Glutamatergic neuron (in vitro differentiated cells): ENCODE measurements at regions not wholly inside any gene's neighbourhood (a gene's known extent, or its start where the extent isn't known, plus 50 kb on each side); places are given as distances from the start of the nearest gene placed in this dataset.

Source experiments
- DNase-seq: peaks from one replicate; pipeline ENCODE4 v3.0.0; 2022
- H3K27ac Mint-ChIP-seq: one replicate; pipeline ENCODE4 v1.8.0; 2020; ENCODE audit warnings: mild to moderate bottlenecking, mixed read lengths, inconsistent platforms; ENCODE audit not compliant: unreplicated experiment
- H3K27me3 Mint-ChIP-seq: one replicate; pipeline ENCODE4 v1.8.0; 2020; ENCODE audit warnings: mild to moderate bottlenecking, moderate library complexity, mixed read lengths, inconsistent platforms; ENCODE audit not compliant: unreplicated experiment
- H3K36me3 Mint-ChIP-seq: one replicate; pipeline ENCODE4 v1.8.0; 2020; ENCODE audit warnings: mild to moderate bottlenecking, mixed read lengths, inconsistent platforms; ENCODE audit not compliant: unreplicated experiment
- H3K4me1 Mint-ChIP-seq: one replicate; pipeline ENCODE4 v1.8.0; 2020; ENCODE audit warnings: mild to moderate bottlenecking, low read depth, mixed read lengths, inconsistent platforms; ENCODE audit not compliant: unreplicated experiment
- H3K4me3 Mint-ChIP-seq: one replicate; pipeline ENCODE4 v1.8.0; 2020; ENCODE audit warnings: mild to moderate bottlenecking, mixed read lengths, inconsistent platforms; ENCODE audit not compliant: unreplicated experiment
- H3K9me3 Mint-ChIP-seq: one replicate; pipeline ENCODE4 v1.8.0; 2020; ENCODE audit warnings: mild to moderate bottlenecking, moderate library complexity, mixed read lengths, inconsistent platforms; ENCODE audit not compliant: unreplicated experiment
- CTCF ChIP-seq: fragments of 200-600 bp; sonication (generic); IDR thresholded peaks from one replicate; pipeline ENCODE4 v1.5.0; 2021; ENCODE audit not compliant: partially characterized antibody, unreplicated experiment

- Mint-ChIP-seq H3K27ac (no peak overlapping the region), H3K9me3 (peaks cover 2% of the 10 kb centered on the region), H3K27me3 (peaks cover 4% of the 10 kb centered on the region), H3K36me3 (no peaks in the 10 kb centered on the region), H3K4me1 (peaks cover 12% of the 10 kb centered on the region), H3K4me3 (no peak overlapping the region)
- no peak for DNase-seq
- no peak for TF ChIP-seq CTCF
Measured at GRCh38 chr12:76646366-76646765, 86.8 kb upstream of the OSBPL8 start.

- Mint-ChIP-seq H3K9me3 (peaks cover 2% of the 10 kb centered on the region), H3K36me3 (no peaks in the 10 kb centered on the region), H3K27me3 (no peaks in the 10 kb centered on the region), H3K4me1 (peaks cover 18% of the 10 kb centered on the region), H3K27ac (no peak overlapping the region), H3K4me3 (no peak overlapping the region)
- TF ChIP-seq CTCF = no peak
- no peak for DNase-seq
Measured at GRCh38 chr12:76649099-76649498, 89.5 kb upstream of the OSBPL8 start.

GRCh38 chr12:76652402-76652801, 92.8 kb upstream of the OSBPL8 start:
- TF ChIP-seq CTCF = no peak
- Mint-ChIP-seq H3K4me1 (peaks cover 20% of the 10 kb centered on the region), H3K36me3 (peaks cover 8% of the 10 kb centered on the region), H3K27ac (no peak overlapping the region), H3K27me3 (no peaks in the 10 kb centered on the region), H3K4me3 (no peak overlapping the region), H3K9me3 (peaks cover 1% of the 10 kb centered on the region)
- DNase-seq = no peak

- Mint-ChIP-seq H3K27me3 (no peaks in the 10 kb centered on the region), H3K9me3 (peaks cover 5% of the 10 kb centered on the region), H3K27ac (no peak overlapping the region), H3K4me3 (no peak overlapping the region), H3K4me1 (peaks cover 20% of the 10 kb centered on the region), H3K36me3 (peaks cover 14% of the 10 kb centered on the region)
- no peak for TF ChIP-seq CTCF
- DNase-seq = no peak
Measured at GRCh38 chr12:76653342-76653741, 93.8 kb upstream of the OSBPL8 start.

GRCh38 chr12:76664731-76665130, 99.2 kb upstream of the ZDHHC17 start:
- H3K27me3 Mint-ChIP-seq = peaks cover 12% of the 10 kb centered on the region
- H3K36me3 Mint-ChIP-seq = peaks cover 6% of the 10 kb centered on the region
- TF ChIP-seq CTCF = no peak
- peaks cover 20% of the 10 kb centered on the region for H3K9me3 Mint-ChIP-seq
- peaks cover 35% of the 10 kb centered on the region for H3K4me1 Mint-ChIP-seq
- DNase-seq = no peak
- H3K27ac Mint-ChIP-seq = peak overlapping the region; percentile 99
- H3K4me3 Mint-ChIP-seq = no peak overlapping the region
